ENCODE measurements at regions not wholly inside any gene's neighbourhood (a gene's known extent, or its start where the extent isn't known, plus 50 kb on each side); places are given as distances from the start of the nearest gene placed in this dataset.

DNA sequence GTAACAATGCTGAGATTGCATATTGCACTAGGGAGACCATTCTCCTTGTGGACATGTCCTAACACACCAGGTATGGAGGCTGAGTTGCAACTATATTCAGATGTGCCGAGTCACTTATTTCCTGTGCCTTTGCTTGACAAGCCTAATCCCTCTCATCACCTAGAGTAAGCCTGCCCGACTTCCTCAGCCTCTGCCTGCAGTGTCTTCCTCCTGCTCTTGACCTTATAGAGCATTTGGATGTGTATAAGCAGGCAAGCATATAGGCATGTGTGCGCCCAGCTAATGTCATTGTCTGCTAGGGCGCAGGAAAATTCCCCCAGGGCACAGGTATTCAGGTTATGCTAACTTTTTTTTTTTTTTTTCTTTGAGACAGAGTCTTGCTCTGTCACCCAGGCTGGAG, 316.9 kb downstream of the CDH2 start:
- CTCF ChIA-PET, result no interaction called here
- no TSS peak for BruUV-seq (replicated peaks)
- H3K9me3 Mint-ChIP-seq (ENCODE audit: low read depth, unreplicated experiment), result no peaks in the 10 kb centered on the region
- H3K27me3 Mint-ChIP-seq (ENCODE audit: unreplicated experiment), result no peaks in the 10 kb centered on the region
- H3K36me3 Mint-ChIP-seq (ENCODE audit: insufficient read depth, unreplicated experiment), result no peaks in the 10 kb centered on the region
- DNase-seq, result no peak
- H3K27ac Mint-ChIP-seq (ENCODE audit: unreplicated experiment), result no peak overlapping the region
- TF ChIP-seq, protein P1, sequence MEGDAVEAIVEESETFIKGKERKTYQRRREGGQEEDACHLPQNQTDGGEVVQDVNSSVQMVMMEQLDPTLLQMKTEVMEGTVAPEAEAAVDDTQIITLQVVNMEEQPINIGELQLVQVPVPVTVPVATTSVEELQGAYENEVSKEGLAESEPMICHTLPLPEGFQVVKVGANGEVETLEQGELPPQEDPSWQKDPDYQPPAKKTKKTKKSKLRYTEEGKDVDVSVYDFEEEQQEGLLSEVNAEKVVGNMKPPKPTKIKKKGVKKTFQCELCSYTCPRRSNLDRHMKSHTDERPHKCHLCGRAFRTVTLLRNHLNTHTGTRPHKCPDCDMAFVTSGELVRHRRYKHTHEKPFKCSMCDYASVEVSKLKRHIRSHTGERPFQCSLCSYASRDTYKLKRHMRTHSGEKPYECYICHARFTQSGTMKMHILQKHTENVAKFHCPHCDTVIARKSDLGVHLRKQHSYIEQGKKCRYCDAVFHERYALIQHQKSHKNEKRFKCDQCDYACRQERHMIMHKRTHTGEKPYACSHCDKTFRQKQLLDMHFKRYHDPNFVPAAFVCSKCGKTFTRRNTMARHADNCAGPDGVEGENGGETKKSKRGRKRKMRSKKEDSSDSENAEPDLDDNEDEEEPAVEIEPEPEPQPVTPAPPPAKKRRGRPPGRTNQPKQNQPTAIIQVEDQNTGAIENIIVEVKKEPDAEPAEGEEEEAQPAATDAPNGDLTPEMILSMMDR (IDR thresholded peaks at IDR 0.05; ENCODE audit: unreplicated experiment), result no peak
- no peak overlapping the region for H3K4me3 Mint-ChIP-seq (ENCODE audit: low read depth, unreplicated experiment)
- H3K4me1 Mint-ChIP-seq (ENCODE audit: low read depth, unreplicated experiment), result no peaks in the 10 kb centered on the region
- intact Hi-C loops (cut with micrococcal nuclease; ENCODE audit: unreplicated experiment), result no loop called here

DNA sequence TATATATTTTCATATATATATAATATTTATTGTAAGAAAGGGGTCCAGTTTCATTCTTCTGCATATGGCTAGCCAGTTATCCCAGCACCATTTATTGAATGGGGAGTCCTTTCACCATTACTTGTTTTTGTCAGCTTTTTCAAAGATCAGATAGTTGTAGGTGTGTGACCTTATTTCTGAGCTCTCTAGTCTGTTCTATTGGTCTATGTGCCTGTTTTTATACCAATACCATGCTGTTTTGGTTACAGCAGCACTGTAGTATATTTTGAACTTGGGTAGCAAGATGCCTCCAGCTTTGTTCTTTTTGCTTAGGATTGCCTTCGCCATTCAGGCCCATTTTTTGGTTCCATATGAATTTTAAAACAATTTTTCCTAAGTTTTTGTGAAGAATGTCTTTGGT, 320.1 kb downstream of the CDH2 start:
- BruUV-seq (replicated peaks), result no TSS peak
- no peak overlapping the region for H3K4me3 Mint-ChIP-seq (ENCODE audit: low read depth, unreplicated experiment)
- intact Hi-C loops (cut with micrococcal nuclease; ENCODE audit: unreplicated experiment), result no loop called here
- no peak overlapping the region for H3K27ac Mint-ChIP-seq (ENCODE audit: unreplicated experiment)
- CTCF ChIA-PET, result no interaction called here
- H3K36me3 Mint-ChIP-seq (ENCODE audit: insufficient read depth, unreplicated experiment), result no peaks in the 10 kb centered on the region
- DNase-seq, result no peak
- peaks cover 4% of the 10 kb centered on the region for H3K9me3 Mint-ChIP-seq (ENCODE audit: low read depth, unreplicated experiment)
- no peaks in the 10 kb centered on the region for H3K27me3 Mint-ChIP-seq (ENCODE audit: unreplicated experiment)
- TF ChIP-seq, protein P1 (IDR thresholded peaks at IDR 0.05; ENCODE audit: unreplicated experiment), result no peak
- H3K4me1 Mint-ChIP-seq (ENCODE audit: low read depth, unreplicated experiment), result no peaks in the 10 kb centered on the region

DNA sequence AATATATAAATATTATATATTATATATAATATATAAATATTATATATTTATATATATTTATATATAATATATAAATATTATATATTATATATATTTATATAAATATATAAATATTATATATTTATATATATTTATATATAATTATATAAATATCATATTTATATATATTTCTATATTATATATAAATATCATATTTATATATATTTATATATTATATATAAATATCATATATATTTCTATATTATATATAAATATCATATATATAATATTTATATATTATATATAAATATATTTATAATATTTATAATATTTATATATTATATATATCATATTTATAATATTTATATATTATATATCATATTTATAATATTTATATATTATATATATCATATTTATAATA, 321.4 kb downstream of the CDH2 start:
- intact Hi-C loops (cut with micrococcal nuclease; ENCODE audit: unreplicated experiment), result no loop called here
- Mint-ChIP-seq H3K4me3 (ENCODE audit: low read depth, unreplicated experiment) (no peak overlapping the region), H3K36me3 (ENCODE audit: insufficient read depth, unreplicated experiment) (no peaks in the 10 kb centered on the region), H3K27ac (ENCODE audit: unreplicated experiment) (no peak overlapping the region), H3K4me1 (ENCODE audit: low read depth, unreplicated experiment) (no peaks in the 10 kb centered on the region), H3K27me3 (ENCODE audit: unreplicated experiment) (no peaks in the 10 kb centered on the region), H3K9me3 (ENCODE audit: low read depth, unreplicated experiment) (peaks cover 4% of the 10 kb centered on the region)
- TF ChIP-seq, protein P1 (IDR thresholded peaks at IDR 0.05; ENCODE audit: unreplicated experiment), result no peak
- BruUV-seq (replicated peaks), result no TSS peak
- CTCF ChIA-PET, result no interaction called here
- DNase-seq, result no peak

DNA sequence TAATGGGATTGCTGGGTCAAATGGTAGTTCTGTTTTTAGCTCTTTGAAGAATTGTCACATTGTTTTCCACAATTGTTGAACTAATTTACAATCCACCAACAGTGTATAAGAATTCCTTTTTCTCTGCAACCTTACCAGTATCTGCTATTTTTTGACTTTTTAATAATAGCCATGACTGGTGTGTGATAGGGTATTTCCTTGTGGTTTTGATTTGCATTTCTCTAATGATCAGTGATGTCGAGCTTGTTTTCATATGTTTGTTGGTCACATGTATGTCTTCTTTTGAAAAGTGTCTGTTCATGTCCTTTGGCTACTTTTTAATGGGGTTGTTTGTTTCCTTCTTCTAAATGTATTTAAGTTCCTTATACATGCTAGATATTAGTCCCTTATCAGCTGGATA, 322.3 kb downstream of the CDH2 start:
- TF ChIP-seq, protein P1 (IDR thresholded peaks at IDR 0.05; ENCODE audit: unreplicated experiment), result no peak
- Mint-ChIP-seq H3K9me3 (ENCODE audit: low read depth, unreplicated experiment) (peaks cover 4% of the 10 kb centered on the region), H3K4me3 (ENCODE audit: low read depth, unreplicated experiment) (no peak overlapping the region), H3K27me3 (ENCODE audit: unreplicated experiment) (no peaks in the 10 kb centered on the region), H3K36me3 (ENCODE audit: insufficient read depth, unreplicated experiment) (no peaks in the 10 kb centered on the region), H3K27ac (ENCODE audit: unreplicated experiment) (no peak overlapping the region), H3K4me1 (ENCODE audit: low read depth, unreplicated experiment) (no peaks in the 10 kb centered on the region)
- intact Hi-C loops (cut with micrococcal nuclease; ENCODE audit: unreplicated experiment), result no loop called here
- CTCF ChIA-PET, result no interaction called here
- DNase-seq, result no peak
- no TSS peak for BruUV-seq (replicated peaks)

- TF ChIP-seq, protein P1 (IDR thresholded peaks at IDR 0.05; ENCODE audit: unreplicated experiment), result no peak
- Mint-ChIP-seq H3K4me1 (ENCODE audit: low read depth, unreplicated experiment) (peaks cover 34% of the 10 kb centered on the region), H3K27ac (ENCODE audit: unreplicated experiment) (no peak overlapping the region), H3K9me3 (ENCODE audit: low read depth, unreplicated experiment) (no peaks in the 10 kb centered on the region), H3K27me3 (ENCODE audit: unreplicated experiment) (no peaks in the 10 kb centered on the region), H3K4me3 (ENCODE audit: low read depth, unreplicated experiment) (no peak overlapping the region), H3K36me3 (ENCODE audit: insufficient read depth, unreplicated experiment) (no peaks in the 10 kb centered on the region)
- CTCF ChIA-PET, result no interaction called here
- intact Hi-C loops (cut with micrococcal nuclease; ENCODE audit: unreplicated experiment), result no loop called here
- no TSS peak for BruUV-seq (replicated peaks)
- no peak for DNase-seq
Measured at GRCh38 chr18:27848336-27848735, 328.6 kb downstream of the CDH2 start.

Measured in Calu3 (cell line).